PC-9 (cell line): ENCODE measurements at regions not wholly inside any gene's neighbourhood (a gene's known extent, or its start where the extent isn't known, plus 50 kb on each side); places are given as distances from the start of the nearest gene placed in this dataset.

Experiments
- BruUV-seq: library from RNA; stranded (reverse); fragments of 400-500 nt; replicated peaks from 2 replicates; lab custom pipeline; 2021; lab: Mats Ljungman, UMichigan
- CTCF ChIA-PET: fragments of 300-600 bp; sonication (Branson Sonifier 250); formaldehyde crosslinking; loops from one replicate; lab custom pipeline; 2022; ENCODE audit warnings: antibody characterized with exemption; lab: Charles Lee
- POLR2A ChIA-PET: fragments of 300-600 bp; sonication (Branson Sonifier 250); formaldehyde crosslinking; loops from one replicate; lab custom pipeline; 2022; ENCODE audit warnings: antibody characterized with exemption; ENCODE audit not compliant: unreplicated experiment; lab: Charles Lee
- DNase-seq, 2 experiments: peaks; one replicate each; pipeline versions ENCODE4 v3.0.0 to v3.0.0-alpha.2; 2015 to 2022; ENCODE audit warnings: mixed read lengths in 1 of 2
- H2AFZ ChIP-seq: fragments of 200-600 bp; sonication (generic); 2 replicates; pipeline ENCODE4 v1.8.1; 2017; ENCODE audit warnings: antibody characterized with exemption
- H3F3A ChIP-seq: fragments of 200-600 bp; sonication (generic); 2 replicates; pipeline ENCODE4 v1.8.1; 2017; ENCODE audit warnings: antibody characterized with exemption, mild to moderate bottlenecking, low read depth; ENCODE audit not compliant: insufficient read depth
- H3K27ac ChIP-seq: fragments of 200-600 bp; sonication (generic); 2 replicates; pipeline ENCODE4 v1.6.1; 2016; ENCODE audit warnings: mixed run types
- H3K27me3 ChIP-seq: fragments of 200-600 bp; sonication (generic); 2 replicates; pipeline ENCODE4 v1.6.1; 2016; ENCODE audit warnings: low read depth, mixed run types; ENCODE audit not compliant: insufficient read depth
- H3K36me3 ChIP-seq: fragments of 200-600 bp; sonication (generic); 2 replicates; pipeline ENCODE4 v1.6.1; 2016; ENCODE audit warnings: low read depth, mixed run types
- H3K4me1 ChIP-seq: fragments of 200-600 bp; sonication (generic); replicated peaks from 2 replicates; pipeline ENCODE4 v1.6.1; 2016; ENCODE audit warnings: mixed run types; ENCODE audit not compliant: insufficient read depth
- H3K4me2 ChIP-seq: fragments of 200-600 bp; sonication (generic); 2 replicates; pipeline ENCODE4 v1.6.1; 2017; ENCODE audit warnings: mixed run types
- H3K4me3 ChIP-seq: fragments of 200-600 bp; sonication (generic); 2 replicates; pipeline ENCODE4 v1.6.1; 2016; ENCODE audit warnings: mixed run types
- H3K79me2 ChIP-seq: fragments of 200-600 bp; sonication (generic); 2 replicates; pipeline ENCODE4 v1.6.1; 2017; ENCODE audit warnings: low read depth, mixed run types
- H3K9me2 ChIP-seq: fragments of 200-600 bp; sonication (generic); 2 replicates; pipeline ENCODE4 v1.8.1; 2017; ENCODE audit warnings: mild to moderate bottlenecking; ENCODE audit not compliant: insufficient read depth
- H3K9me3 ChIP-seq: fragments of 200-600 bp; sonication (generic); 2 replicates; pipeline ENCODE4 v1.8.1; 2016; ENCODE audit warnings: low read depth; ENCODE audit not compliant: insufficient read depth
- H4K20me1 ChIP-seq: fragments of 200-600 bp; sonication (generic); 2 replicates; pipeline ENCODE4 v1.8.1; 2017; ENCODE audit not compliant: insufficient read depth
- EZH2 ChIP-seq: fragments of 200-600 bp; sonication (generic); IDR thresholded peaks from 2 replicates; pipeline ENCODE4 v1.8.0; 2017; ENCODE audit warnings: antibody characterized with exemption, low read depth
- intact Hi-C: fragments of 100-400 bp; cut with micrococcal nuclease; formaldehyde crosslinking; loops from one replicate; pipeline ENCODE4 v1.10.0; 2022; ENCODE audit not compliant: unreplicated experiment
- TF ChIP-seq, protein P1 (sequence below): fragments of 200-600 bp; sonication (generic); conservative IDR thresholded peaks from 2 replicates; pipeline ENCODE4 v1.6.1; 2017; ENCODE audit warnings: mixed run types, antibody characterized with exemption, mild to moderate bottlenecking, moderate library complexity

GRCh38 chr15:97153356-97153965 is 807.0 kb upstream of the ARRDC4 start:
- no TSS peak for BruUV-seq
- H3K9me3 ChIP-seq: no peaks in the 10 kb centered on the region
- no peaks in the 10 kb centered on the region for H3K4me1 ChIP-seq
- no peaks in the 10 kb centered on the region for H4K20me1 ChIP-seq
- H3F3A ChIP-seq: no peaks in the 10 kb centered on the region
- H3K9me2 ChIP-seq: no peaks in the 10 kb centered on the region
- H3K4me3 ChIP-seq: no peak overlapping the region
- H3K79me2 ChIP-seq: no peaks in the 10 kb centered on the region
- TF ChIP-seq EZH2: no peak
- TF ChIP-seq, protein P1, sequence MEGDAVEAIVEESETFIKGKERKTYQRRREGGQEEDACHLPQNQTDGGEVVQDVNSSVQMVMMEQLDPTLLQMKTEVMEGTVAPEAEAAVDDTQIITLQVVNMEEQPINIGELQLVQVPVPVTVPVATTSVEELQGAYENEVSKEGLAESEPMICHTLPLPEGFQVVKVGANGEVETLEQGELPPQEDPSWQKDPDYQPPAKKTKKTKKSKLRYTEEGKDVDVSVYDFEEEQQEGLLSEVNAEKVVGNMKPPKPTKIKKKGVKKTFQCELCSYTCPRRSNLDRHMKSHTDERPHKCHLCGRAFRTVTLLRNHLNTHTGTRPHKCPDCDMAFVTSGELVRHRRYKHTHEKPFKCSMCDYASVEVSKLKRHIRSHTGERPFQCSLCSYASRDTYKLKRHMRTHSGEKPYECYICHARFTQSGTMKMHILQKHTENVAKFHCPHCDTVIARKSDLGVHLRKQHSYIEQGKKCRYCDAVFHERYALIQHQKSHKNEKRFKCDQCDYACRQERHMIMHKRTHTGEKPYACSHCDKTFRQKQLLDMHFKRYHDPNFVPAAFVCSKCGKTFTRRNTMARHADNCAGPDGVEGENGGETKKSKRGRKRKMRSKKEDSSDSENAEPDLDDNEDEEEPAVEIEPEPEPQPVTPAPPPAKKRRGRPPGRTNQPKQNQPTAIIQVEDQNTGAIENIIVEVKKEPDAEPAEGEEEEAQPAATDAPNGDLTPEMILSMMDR: no peak
- no peak overlapping the region for H2AFZ ChIP-seq
- no peak overlapping the region for H3K27ac ChIP-seq
- intact Hi-C loops: no loop called here
- DNase-seq: no peak
- no peaks in the 10 kb centered on the region for H3K36me3 ChIP-seq
- ChIA-PET CTCF (no interaction called here), POLR2A (no interaction called here)
- H3K27me3 ChIP-seq: peaks cover 18% of the 10 kb centered on the region; the same call in 1 of the 2 replicates
- H3K4me2 ChIP-seq: no peak overlapping the region

- no peaks in the 10 kb centered on the region for H3K9me2 ChIP-seq
- H3K4me1 ChIP-seq: no peaks in the 10 kb centered on the region
- H4K20me1 ChIP-seq: peaks cover 3% of the 10 kb centered on the region; the same call in 1 of the 2 replicates
- H3F3A ChIP-seq: no peaks in the 10 kb centered on the region
- ChIA-PET POLR2A (no interaction called here), CTCF (no interaction called here)
- no peaks in the 10 kb centered on the region for H3K79me2 ChIP-seq
- no peak for DNase-seq
- H3K36me3 ChIP-seq: no peaks in the 10 kb centered on the region
- no peaks in the 10 kb centered on the region for H3K9me3 ChIP-seq
- no peak overlapping the region for H3K4me2 ChIP-seq
- no peak overlapping the region for H2AFZ ChIP-seq
- TF ChIP-seq EZH2: no peak
- TF ChIP-seq, protein P1: no peak
- H3K27ac ChIP-seq: no peak overlapping the region
- no peaks in the 10 kb centered on the region for H3K27me3 ChIP-seq
- intact Hi-C loops: no loop called here
- no TSS peak for BruUV-seq
- H3K4me3 ChIP-seq: no peak overlapping the region
Measured at GRCh38 chr15:97156739-97157265, 803.7 kb upstream of the ARRDC4 start.

- H3K27me3 ChIP-seq: 0 out of 2 replicates have a peak, but pooled peaks cover under 1% of the 10 kb centered on the region
- H3K4me2 ChIP-seq: no peak overlapping the region
- H3F3A ChIP-seq: no peaks in the 10 kb centered on the region
- no peak for DNase-seq
- POLR2A ChIA-PET: no interaction called here
- H3K27ac ChIP-seq: no peak overlapping the region
- H3K79me2 ChIP-seq: no peaks in the 10 kb centered on the region
- no peak overlapping the region for H2AFZ ChIP-seq
- peaks cover 3% of the 10 kb centered on the region; the same call in 1 of the 2 replicates for H4K20me1 ChIP-seq
- intact Hi-C loops: no loop called here
- H3K9me2 ChIP-seq: no peaks in the 10 kb centered on the region
- no TSS peak for BruUV-seq
- TF ChIP-seq EZH2: no peak
- TF ChIP-seq, protein P1: no peak
- no peaks in the 10 kb centered on the region for H3K4me1 ChIP-seq
- no peaks in the 10 kb centered on the region for H3K36me3 ChIP-seq
- H3K9me3 ChIP-seq: no peaks in the 10 kb centered on the region
- CTCF ChIA-PET: no interaction called here
- H3K4me3 ChIP-seq: no peak overlapping the region
Measured at GRCh38 chr15:97162805-97163495, 797.6 kb upstream of the ARRDC4 start.
